ENCODE measurements at regions not wholly inside any gene's neighbourhood (a gene's known extent, or its start where the extent isn't known, plus 50 kb on each side); places are given as distances from the start of the nearest gene placed in this dataset.

- intact Hi-C loops (cut with micrococcal nuclease): no loop called here
These were observed 290.8 kb upstream of the B3GAT1 start for GRCh38 chr11:134702827-134703226.

GRCh38 chr11:134701564-134702165 lies 289.6 kb upstream of the B3GAT1 start:
- intact Hi-C loops (cut with micrococcal nuclease): no loop called here

GRCh38 chr11:134700101-134700640 lies 288.1 kb upstream of the B3GAT1 start:
- intact Hi-C loops (cut with micrococcal nuclease): no loop called here

GRCh38 chr11:134696455-134696854 lies 284.4 kb upstream of the B3GAT1 start:
- intact Hi-C loops (cut with micrococcal nuclease): no loop called here

- intact Hi-C loops (cut with micrococcal nuclease): no loop called here
These were observed 279.9 kb upstream of the B3GAT1 start for GRCh38 chr11:134691985-134692384.

- intact Hi-C loops (cut with micrococcal nuclease): no loop called here
These were observed 279.3 kb upstream of the B3GAT1 start for GRCh38 chr11:134691295-134691873.

- intact Hi-C loops (cut with micrococcal nuclease): no loop called here
These were observed 277.8 kb upstream of the B3GAT1 start for GRCh38 chr11:134689886-134690285.

GRCh38 chr11:134687548-134687947 lies 275.5 kb upstream of the B3GAT1 start:
- intact Hi-C loops (cut with micrococcal nuclease): no loop called here

- intact Hi-C loops (cut with micrococcal nuclease): no loop called here
These were observed 274.5 kb upstream of the B3GAT1 start for GRCh38 chr11:134686460-134687061.

DNA sequence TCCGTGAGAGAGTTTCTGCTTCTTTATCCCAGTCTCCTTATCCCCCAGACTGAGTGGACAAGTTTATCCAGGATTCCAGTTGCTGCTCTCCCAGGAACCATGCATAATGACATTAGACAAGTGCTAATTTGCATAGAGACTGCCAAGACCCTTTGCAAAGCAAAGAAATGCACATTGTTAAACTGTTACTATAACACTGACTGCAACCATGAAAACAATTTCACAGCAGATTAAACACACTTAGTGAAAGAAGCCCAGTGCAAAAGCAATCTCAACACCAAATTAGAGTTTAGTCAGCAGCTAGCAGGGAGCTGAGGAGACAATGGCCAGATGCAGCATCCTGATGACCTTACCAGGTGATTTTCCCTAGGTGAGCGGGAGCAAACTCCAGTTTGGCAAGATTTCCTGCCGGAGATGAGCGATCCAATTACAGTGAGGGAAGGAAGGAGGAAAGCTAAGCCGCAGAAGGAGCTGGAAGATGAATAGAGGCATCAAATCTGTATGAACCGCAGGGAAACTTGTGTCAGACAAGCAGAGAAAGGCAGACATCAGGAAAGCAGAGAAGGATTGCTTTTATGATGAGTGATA lies 273.8 kb upstream of the B3GAT1 start:
- intact Hi-C loops (cut with micrococcal nuclease): no loop called here

- intact Hi-C loops (cut with micrococcal nuclease): no loop called here
These were observed 272.5 kb upstream of the B3GAT1 start for GRCh38 chr11:134684576-134684975.

- intact Hi-C loops (cut with micrococcal nuclease): no loop called here
These were observed 271.8 kb upstream of the B3GAT1 start for GRCh38 chr11:134683860-134684259.

DNA sequence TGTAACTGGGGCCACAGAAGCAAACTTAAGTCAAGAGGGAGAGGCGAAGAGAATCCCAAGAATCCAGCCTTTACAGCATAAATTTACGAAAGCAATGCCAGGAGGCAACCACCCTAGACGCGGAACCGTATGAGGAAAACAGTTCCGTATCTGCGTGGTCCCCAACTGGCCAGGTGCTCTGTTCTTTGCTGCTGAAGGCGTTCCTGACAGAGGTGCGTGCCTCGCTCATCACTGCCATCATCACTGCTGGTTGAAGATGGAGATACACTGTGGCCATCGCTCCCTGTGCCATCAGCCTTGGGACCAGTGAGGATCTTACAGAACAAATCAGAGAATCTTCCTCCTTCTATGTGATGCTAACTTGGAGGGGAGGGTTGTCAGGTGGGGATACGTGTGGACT lies 270.5 kb upstream of the B3GAT1 start:
- intact Hi-C loops (cut with micrococcal nuclease): no loop called here

- intact Hi-C loops (cut with micrococcal nuclease): no loop called here
These were observed 267.6 kb upstream of the B3GAT1 start for GRCh38 chr11:134679592-134679991.

GRCh38 chr11:134678744-134679143 lies 266.7 kb upstream of the B3GAT1 start:
- intact Hi-C loops (cut with micrococcal nuclease): no loop called here

DNA sequence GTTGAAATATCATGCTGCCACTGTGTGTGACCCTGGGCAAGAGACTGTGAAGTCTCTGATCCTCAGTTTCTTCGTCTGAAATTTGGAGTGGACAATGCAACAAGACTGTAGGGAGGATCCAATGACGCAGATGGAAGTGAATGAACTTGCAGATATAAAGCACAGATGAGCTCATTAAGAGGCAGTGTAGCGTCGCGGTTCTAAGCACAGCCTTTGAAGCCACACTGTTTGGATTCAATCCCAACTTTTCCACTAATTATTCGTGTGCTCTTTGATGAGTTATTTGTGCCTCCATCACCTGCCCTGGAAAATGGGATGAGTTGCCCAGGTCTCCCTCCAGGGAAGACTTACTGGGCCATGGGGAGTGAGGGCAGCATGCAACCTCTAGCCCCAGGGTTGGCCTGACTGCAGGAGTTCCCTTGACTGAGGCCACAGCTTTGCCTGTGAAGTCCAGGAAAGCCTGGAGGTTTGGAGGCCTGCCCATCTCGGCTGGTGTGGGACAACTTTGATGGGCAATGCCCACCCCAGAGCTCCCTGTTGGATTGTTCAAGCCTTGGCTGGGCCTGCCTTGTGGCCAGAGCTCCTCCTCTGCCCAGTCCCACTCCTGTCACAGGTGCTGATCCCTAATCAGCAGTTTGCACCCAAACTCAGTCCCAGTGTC lies 266.0 kb upstream of the B3GAT1 start:
- intact Hi-C loops (cut with micrococcal nuclease): no loop called here

- intact Hi-C loops (cut with micrococcal nuclease): no loop called here
These were observed 265.4 kb upstream of the B3GAT1 start for GRCh38 chr11:134677397-134677822.

- intact Hi-C loops (cut with micrococcal nuclease): no loop called here
These were observed 264.7 kb upstream of the B3GAT1 start for GRCh38 chr11:134676516-134677287.

- intact Hi-C loops (cut with micrococcal nuclease): no loop called here
These were observed 263.9 kb upstream of the B3GAT1 start for GRCh38 chr11:134675983-134676382.

DNA sequence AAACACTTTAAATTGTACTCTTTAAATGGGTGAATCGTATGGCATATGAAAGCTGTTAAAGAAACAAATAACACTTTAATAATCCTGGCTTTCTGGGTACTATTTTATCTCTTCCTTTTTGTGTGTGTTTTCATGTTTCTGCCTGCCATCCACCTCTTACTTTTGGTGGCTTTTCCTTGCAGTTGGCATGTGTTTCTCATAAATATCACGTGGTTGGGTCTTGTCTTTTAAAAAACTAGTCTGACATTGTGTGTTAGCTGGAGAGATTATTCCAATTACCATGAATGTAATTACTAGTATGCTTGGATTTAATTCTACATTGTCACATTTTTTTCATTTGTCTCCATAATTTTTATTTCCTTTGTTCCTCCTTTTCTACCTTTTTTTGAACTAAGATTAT lies 262.9 kb upstream of the B3GAT1 start:
- intact Hi-C loops (cut with micrococcal nuclease): no loop called here

GRCh38 chr11:134670961-134671370 lies 258.9 kb upstream of the B3GAT1 start:
- intact Hi-C loops (cut with micrococcal nuclease): no loop called here
